Lung (tissue), 11 donors: ENCODE measurements at regions not wholly inside any gene's neighbourhood (a gene's known extent, or its start where the extent isn't known, plus 50 kb on each side); places are given as distances from the start of the nearest gene placed in this dataset.

ENCODE experiments used
- ATAC-seq: fragments of 200-7000 bp; cut with Tn5 transposase; one replicate; pipeline ENCODE4 v1.9.1; 2020; ENCODE audit warnings: moderate number of reproducible peaks; ENCODE audit not compliant: insufficient read depth, low FRiP score
- DNase-seq, 3 donors: peaks; one replicate each; pipeline ENCODE4 v3.0.0-alpha.2; 2013 to 2017
- H3K27ac ChIP-seq, 2 donors: one replicate each; pipeline ENCODE4 v1.5.1; 2013; ENCODE audit warnings: mild to moderate bottlenecking in 2 of 2, moderate library complexity in 2 of 2, control low read depth in 1 of 2, inconsistent platforms in 1 of 2, low read depth in 1 of 2, low read length in 1 of 2
- H3K27me3 ChIP-seq, 3 donors: one replicate each; pipeline ENCODE4 v1.5.1; 2013; ENCODE audit warnings: low read length in 2 of 3; ENCODE audit not compliant: control insufficient read depth in 3 of 3, insufficient read depth in 3 of 3
- H3K36me3 ChIP-seq, 4 donors: one replicate each; pipeline ENCODE4 v1.5.1; 2013; ENCODE audit warnings: low read length in 4 of 4, mild to moderate bottlenecking in 1 of 4, moderate library complexity in 1 of 4; ENCODE audit not compliant: control insufficient read depth in 4 of 4, insufficient read depth in 4 of 4
- H3K4me1 ChIP-seq, 5 donors: one replicate each; pipeline ENCODE4 v1.5.1; 2013; ENCODE audit warnings: low read length in 5 of 5, mild to moderate bottlenecking in 2 of 5, moderate library complexity in 1 of 5; ENCODE audit not compliant: control insufficient read depth in 5 of 5, insufficient read depth in 5 of 5
- H3K4me3 ChIP-seq: one replicate; pipeline ENCODE4 v1.5.1; 2013; ENCODE audit warnings: mild to moderate bottlenecking, control low read depth, moderate library complexity
- H3K9ac ChIP-seq, 2 donors: one replicate each; pipeline ENCODE4 v1.5.1; 2013; ENCODE audit warnings: low read length in 2 of 2, control low read depth in 1 of 2; ENCODE audit not compliant: insufficient read depth in 1 of 2
- H3K9me3 ChIP-seq, 4 donors: one replicate each; pipeline ENCODE4 v1.5.1; 2013; ENCODE audit warnings: low read length in 3 of 4, mild to moderate bottlenecking in 1 of 4, moderate library complexity in 1 of 4; ENCODE audit not compliant: control insufficient read depth in 4 of 4, insufficient read depth in 3 of 4
- WGBS, 2 donors: extraction: QIAGEN DNeasy Blood & Tissue Kit; methylation state at CpG; one replicate each; pipeline ENCODE4 v1.1.7; 2013; 5-methylcytosine and 5-hydroxymethylcytosine counted together
- TF ChIP-seq, protein P1 (sequence below): IDR thresholded peaks from 2 replicates; pipeline ENCODE4 v1.5.1; 2012; ENCODE audit warnings: mild to moderate bottlenecking; ENCODE audit errors: control extremely low read depth, extremely low read depth
- donor health status: control.
- donor health status: control.
- donor health status: Bipolar disorder and iron deficiency.
- donor health status: healthy.
- donor health status: DM: yes; HTN: yes; CAD: no.

DNA sequence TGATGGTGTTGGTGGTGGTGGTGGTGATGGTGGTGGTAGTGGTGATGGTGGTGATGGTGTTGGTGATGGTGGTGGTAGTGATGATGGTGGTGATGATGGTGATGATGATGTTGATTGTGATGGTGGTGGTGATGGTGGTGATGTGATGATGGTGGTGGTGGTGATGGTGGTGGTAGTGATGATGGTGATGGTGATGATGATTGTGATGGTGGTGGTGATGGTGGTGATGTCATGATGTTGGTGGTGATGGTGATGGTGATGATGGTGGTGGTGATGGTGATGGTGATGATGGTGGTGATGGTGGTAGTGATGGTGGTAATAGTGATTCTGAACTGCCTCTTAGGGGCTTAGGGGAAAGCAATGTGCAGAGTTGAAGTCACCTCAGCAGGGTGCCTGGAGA lies 760.7 kb downstream of the GALR1 start:
- H3K36me3 ChIP-seq: no peaks in the 10 kb centered on the region
- H3K27ac ChIP-seq: no peak overlapping the region
- H3K9me3 ChIP-seq: peaks cover 0 to 6% (median 0%) of the 10 kb centered on the region in 4 donors
- H3K4me1 ChIP-seq: peaks cover 0 to 2% (median 0%) of the 10 kb centered on the region in 5 donors
- H3K4me3 ChIP-seq: no peak overlapping the region
- ATAC-seq (no peak), DNase-seq (no peak)
- H3K27me3 ChIP-seq: peaks cover 0 to 14% (median 5%) of the 10 kb centered on the region in 3 donors
- TF ChIP-seq, protein P1, sequence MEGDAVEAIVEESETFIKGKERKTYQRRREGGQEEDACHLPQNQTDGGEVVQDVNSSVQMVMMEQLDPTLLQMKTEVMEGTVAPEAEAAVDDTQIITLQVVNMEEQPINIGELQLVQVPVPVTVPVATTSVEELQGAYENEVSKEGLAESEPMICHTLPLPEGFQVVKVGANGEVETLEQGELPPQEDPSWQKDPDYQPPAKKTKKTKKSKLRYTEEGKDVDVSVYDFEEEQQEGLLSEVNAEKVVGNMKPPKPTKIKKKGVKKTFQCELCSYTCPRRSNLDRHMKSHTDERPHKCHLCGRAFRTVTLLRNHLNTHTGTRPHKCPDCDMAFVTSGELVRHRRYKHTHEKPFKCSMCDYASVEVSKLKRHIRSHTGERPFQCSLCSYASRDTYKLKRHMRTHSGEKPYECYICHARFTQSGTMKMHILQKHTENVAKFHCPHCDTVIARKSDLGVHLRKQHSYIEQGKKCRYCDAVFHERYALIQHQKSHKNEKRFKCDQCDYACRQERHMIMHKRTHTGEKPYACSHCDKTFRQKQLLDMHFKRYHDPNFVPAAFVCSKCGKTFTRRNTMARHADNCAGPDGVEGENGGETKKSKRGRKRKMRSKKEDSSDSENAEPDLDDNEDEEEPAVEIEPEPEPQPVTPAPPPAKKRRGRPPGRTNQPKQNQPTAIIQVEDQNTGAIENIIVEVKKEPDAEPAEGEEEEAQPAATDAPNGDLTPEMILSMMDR: no peak
- no peak overlapping the region for H3K9ac ChIP-seq

DNA sequence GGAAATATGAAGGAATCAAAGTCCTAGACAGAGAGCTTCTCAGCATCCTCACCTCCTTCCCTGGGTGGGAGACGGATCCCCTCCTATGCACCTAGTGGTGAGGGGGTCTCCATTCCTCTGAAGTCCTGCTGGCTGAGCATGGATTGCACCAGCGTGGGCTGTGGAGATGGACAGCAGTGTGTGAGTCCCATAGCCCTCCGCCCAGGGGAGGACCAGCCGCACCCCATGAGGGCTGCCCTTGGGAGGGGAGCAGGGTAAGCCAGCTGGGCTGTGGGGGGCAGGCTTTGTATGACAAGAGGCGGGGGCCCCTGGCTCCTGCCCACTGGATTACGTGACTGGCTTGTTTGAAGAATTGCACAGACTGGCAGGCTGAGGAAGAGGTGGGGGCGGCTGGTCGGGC lies 768.2 kb downstream of the GALR1 start:
- WGBS, 2 donors: 81 to 84% methylated on average over 8 of the region's 8 CpGs
- DNase-seq (no peak), ATAC-seq (no peak)
- Histone ChIP-seq H3K27ac (no peak overlapping the region), H3K9ac (no peak overlapping the region), H3K9me3 (no peaks in the 10 kb centered on the region), H3K4me3 (no peak overlapping the region), H3K27me3 (no peaks in the 10 kb centered on the region), H3K4me1 (no peaks in the 10 kb centered on the region), H3K36me3 (no peaks in the 10 kb centered on the region)
- TF ChIP-seq, protein P1: no peak

DNA sequence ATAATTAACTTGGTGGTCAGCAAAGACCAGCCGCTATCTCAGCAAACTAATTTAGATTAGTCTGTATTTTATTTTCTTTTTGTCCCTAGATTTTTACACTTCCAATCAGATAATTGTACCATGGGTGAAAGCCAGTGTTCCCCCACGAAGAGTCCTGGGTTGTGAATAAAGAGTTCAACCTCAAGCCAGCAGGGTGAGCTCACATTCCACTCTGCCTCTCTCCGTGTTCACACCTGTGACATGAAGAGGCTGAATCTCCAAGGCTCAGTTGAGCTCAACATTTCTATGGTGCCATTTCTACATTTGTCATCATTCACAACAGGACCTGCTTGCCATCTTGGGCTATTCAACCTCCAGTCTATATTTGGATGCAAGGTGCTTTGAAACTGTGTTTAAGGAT lies 771.5 kb downstream of the GALR1 start:
- DNase-seq: peak in 1 of 3 donors; percentile 7
- WGBS, 2 donors: 53% methylated on average over 3 of the region's 3 CpGs
- H3K4me1 ChIP-seq: no peaks in the 10 kb centered on the region
- H3K27me3 ChIP-seq: no peaks in the 10 kb centered on the region
- H3K27ac ChIP-seq: no peak overlapping the region
- TF ChIP-seq, protein P1: no peak
- no peak overlapping the region for H3K4me3 ChIP-seq
- H3K36me3 ChIP-seq: no peaks in the 10 kb centered on the region
- no peak for ATAC-seq
- H3K9me3 ChIP-seq: no peaks in the 10 kb centered on the region
- H3K9ac ChIP-seq: no peak overlapping the region

DNA sequence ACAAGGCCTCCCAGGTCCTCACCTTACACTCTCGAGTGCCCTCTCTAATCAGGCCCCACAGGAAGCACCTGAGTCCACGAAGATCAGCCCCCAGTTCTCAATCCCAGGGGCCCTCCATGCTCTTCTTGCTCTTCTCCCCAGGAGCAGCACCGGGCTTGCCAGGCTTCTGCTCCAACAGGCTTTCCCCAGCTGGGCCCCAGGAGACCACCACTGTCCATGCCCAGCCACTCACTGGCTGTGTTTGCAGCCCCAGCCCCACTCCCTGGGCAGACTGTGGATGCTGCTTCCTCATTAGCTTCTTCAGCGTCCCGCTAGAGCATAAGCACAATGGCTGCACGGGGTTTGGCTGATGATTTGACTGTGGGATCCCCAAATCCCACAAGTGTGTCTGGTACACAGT lies 781.9 kb downstream of the GALR1 start:
- WGBS, 2 donors: 70 to 78% methylated on average over 6 of the region's 6 CpGs
- H3K9me3 ChIP-seq: no peaks in the 10 kb centered on the region
- H3K4me3 ChIP-seq: no peak overlapping the region
- no peaks in the 10 kb centered on the region for H3K36me3 ChIP-seq
- H3K4me1 ChIP-seq: no peaks in the 10 kb centered on the region
- TF ChIP-seq, protein P1: no peak
- no peak overlapping the region for H3K27ac ChIP-seq
- no peak overlapping the region for H3K9ac ChIP-seq
- peaks cover 0 to 3% (median 0%) of the 10 kb centered on the region in 3 donors for H3K27me3 ChIP-seq
- no peak for ATAC-seq
- no peak for DNase-seq
